PC-3 (cell line): ENCODE measurements at regions not wholly inside any gene's neighbourhood (a gene's known extent, or its start where the extent isn't known, plus 50 kb on each side); places are given as distances from the start of the nearest gene placed in this dataset.

Experiments
- EZH2 ChIP-seq: fragments of 300-600 bp; sonication (generic); IDR thresholded peaks from one replicate; pipeline ENCODE4 v1.6.1; 2017; ENCODE audit warnings: antibody characterized with exemption, mild to moderate bottlenecking, low read length; ENCODE audit not compliant: unreplicated experiment
- TF ChIP-seq, protein P1 (sequence below): fragments of 300-600 bp; sonication (generic); conservative IDR thresholded peaks from 2 replicates; pipeline ENCODE4 v1.5.1; 2017; ENCODE audit warnings: antibody characterized with exemption, low read depth, mild to moderate bottlenecking, low read length

DNA sequence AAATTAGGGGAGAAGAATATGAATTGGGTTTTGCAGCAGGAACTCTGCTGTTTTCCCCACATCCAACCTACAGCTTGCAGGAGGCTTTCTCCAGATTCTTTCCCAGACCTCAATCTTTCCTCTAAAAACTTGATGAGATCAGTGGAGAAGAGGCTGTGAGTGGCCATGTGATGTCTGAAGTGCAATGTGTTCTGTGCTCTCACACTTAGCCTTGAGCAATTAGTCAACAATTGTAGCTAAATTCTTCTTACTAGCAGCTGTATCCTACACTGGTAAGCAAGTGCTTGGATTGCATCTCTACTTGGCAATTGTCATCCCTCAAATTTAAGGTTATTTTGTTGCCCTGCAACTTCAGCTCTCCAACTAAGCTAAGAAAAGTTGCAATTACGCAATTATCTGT is 807.3 kb upstream of the RGS18 start:
- TF ChIP-seq, protein P1, sequence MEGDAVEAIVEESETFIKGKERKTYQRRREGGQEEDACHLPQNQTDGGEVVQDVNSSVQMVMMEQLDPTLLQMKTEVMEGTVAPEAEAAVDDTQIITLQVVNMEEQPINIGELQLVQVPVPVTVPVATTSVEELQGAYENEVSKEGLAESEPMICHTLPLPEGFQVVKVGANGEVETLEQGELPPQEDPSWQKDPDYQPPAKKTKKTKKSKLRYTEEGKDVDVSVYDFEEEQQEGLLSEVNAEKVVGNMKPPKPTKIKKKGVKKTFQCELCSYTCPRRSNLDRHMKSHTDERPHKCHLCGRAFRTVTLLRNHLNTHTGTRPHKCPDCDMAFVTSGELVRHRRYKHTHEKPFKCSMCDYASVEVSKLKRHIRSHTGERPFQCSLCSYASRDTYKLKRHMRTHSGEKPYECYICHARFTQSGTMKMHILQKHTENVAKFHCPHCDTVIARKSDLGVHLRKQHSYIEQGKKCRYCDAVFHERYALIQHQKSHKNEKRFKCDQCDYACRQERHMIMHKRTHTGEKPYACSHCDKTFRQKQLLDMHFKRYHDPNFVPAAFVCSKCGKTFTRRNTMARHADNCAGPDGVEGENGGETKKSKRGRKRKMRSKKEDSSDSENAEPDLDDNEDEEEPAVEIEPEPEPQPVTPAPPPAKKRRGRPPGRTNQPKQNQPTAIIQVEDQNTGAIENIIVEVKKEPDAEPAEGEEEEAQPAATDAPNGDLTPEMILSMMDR = no peak
- no peak for TF ChIP-seq EZH2
